ENCODE measurements at regions not wholly inside any gene's neighbourhood (a gene's known extent, or its start where the extent isn't known, plus 50 kb on each side); places are given as distances from the start of the nearest gene placed in this dataset.

DNA sequence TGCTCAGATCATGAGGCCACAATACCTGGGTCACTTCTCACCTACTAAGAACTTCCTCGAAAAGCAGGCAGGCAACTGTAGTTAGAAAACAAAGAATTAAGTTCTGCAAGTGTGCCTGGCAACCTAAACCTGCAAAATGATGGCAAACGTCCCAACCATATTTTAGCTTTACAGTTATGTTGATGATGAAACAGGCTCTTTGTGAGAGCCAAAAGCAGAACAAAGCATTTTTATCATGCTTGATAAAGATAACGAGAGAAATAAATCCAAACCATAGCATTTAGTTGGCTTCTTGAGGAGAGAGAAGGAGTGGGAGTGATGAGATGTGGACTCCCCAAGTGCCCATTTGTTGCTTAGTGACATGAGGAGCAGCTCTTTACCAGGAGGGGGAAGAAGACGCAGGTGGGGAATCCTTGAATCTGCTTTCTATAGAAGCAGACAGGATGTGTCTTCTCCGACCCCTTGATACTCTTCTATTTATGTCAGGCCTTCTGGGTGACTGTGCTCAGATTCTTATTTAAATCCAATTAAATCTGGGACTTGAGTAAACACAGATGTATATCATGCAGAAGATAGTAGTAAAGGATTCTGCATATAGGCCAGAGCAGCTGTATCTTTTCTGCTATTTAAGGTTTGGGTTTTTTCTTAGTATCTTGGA, 221.2 kb downstream of the TMEM167A start:
- no peak overlapping the region for H3K27ac ChIP-seq (ENCODE audit: insufficient read depth, low read length, poor library complexity, severe bottlenecking)
- no peak for DNase-seq
- no peak overlapping the region for H3K4me3 ChIP-seq (ENCODE audit: low read depth, low read length)
- Mint-ChIP-seq H3K9me3 (peaks cover 0 to 2% (median 0%) of the 10 kb centered on the region in 7 donors), H3K27me3 (no peaks in the 10 kb centered on the region), H3K4me3 (no peak overlapping the region), H3K4me1 (no peaks in the 10 kb centered on the region), H3K27ac (no peak overlapping the region), H3K36me3 (no peaks in the 10 kb centered on the region)
- H3K36me3 ChIP-seq (ENCODE audit: control insufficient read depth, insufficient read depth, low read length), result no peaks in the 10 kb centered on the region
- H3K27me3 ChIP-seq (ENCODE audit: control insufficient read depth, insufficient read depth, low read length), result no peaks in the 10 kb centered on the region
- no peak for ATAC-seq (ENCODE audit: low read depth in 2 of 2)
- no peaks in the 10 kb centered on the region for H3K9me3 ChIP-seq (ENCODE audit: control insufficient read depth in 2 of 2, low read length in 2 of 2)
- H3K4me1 ChIP-seq (ENCODE audit: control insufficient read depth, insufficient read depth, low read length, poor library complexity, severe bottlenecking), result no peaks in the 10 kb centered on the region

DNA sequence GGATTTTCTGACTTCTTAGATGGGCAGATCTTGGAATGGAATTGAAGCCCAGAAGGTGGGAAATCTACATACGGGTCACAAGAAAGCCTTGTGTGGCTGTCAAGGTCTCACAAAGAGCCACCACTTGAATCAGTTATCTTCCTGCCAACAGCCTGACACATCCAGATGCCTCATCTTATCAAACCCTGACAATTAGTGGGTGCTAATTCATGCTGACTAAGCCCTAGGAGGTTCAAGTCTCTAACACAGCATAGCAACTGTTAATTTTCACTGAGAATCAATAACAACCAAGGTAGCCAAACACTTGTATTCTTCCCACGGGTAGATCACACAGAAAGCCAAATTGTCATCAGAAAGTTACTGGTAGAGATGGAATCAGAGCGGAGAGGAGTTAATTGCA, 222.2 kb downstream of the TMEM167A start:
- Mint-ChIP-seq H3K36me3 (no peaks in the 10 kb centered on the region), H3K9me3 (no peaks in the 10 kb centered on the region), H3K4me1 (no peaks in the 10 kb centered on the region), H3K27ac (no peak overlapping the region), H3K4me3 (no peak overlapping the region), H3K27me3 (no peaks in the 10 kb centered on the region)
- ATAC-seq (ENCODE audit: low read depth in 2 of 2) (no peak), DNase-seq (no peak)
- H3K9me3 ChIP-seq (ENCODE audit: control insufficient read depth in 2 of 2, low read length in 2 of 2), result no peaks in the 10 kb centered on the region
- no peak overlapping the region for H3K27ac ChIP-seq (ENCODE audit: insufficient read depth, low read length, poor library complexity, severe bottlenecking)
- H3K4me3 ChIP-seq (ENCODE audit: low read depth, low read length), result no peak overlapping the region
- no peaks in the 10 kb centered on the region for H3K4me1 ChIP-seq (ENCODE audit: control insufficient read depth, insufficient read depth, low read length, poor library complexity, severe bottlenecking)
- H3K27me3 ChIP-seq (ENCODE audit: control insufficient read depth, insufficient read depth, low read length), result no peaks in the 10 kb centered on the region
- H3K36me3 ChIP-seq (ENCODE audit: control insufficient read depth, insufficient read depth, low read length), result no peaks in the 10 kb centered on the region

- Mint-ChIP-seq H3K27ac (no peak overlapping the region), H3K9me3 (peaks cover 0 to 3% (median 0%) of the 10 kb centered on the region in 7 donors), H3K27me3 (no peaks in the 10 kb centered on the region), H3K4me1 (no peaks in the 10 kb centered on the region), H3K36me3 (no peaks in the 10 kb centered on the region), H3K4me3 (no peak overlapping the region)
- no peaks in the 10 kb centered on the region for H3K27me3 ChIP-seq (ENCODE audit: control insufficient read depth, insufficient read depth, low read length)
- no peaks in the 10 kb centered on the region for H3K9me3 ChIP-seq (ENCODE audit: control insufficient read depth in 2 of 2, low read length in 2 of 2)
- no peak overlapping the region for H3K27ac ChIP-seq (ENCODE audit: insufficient read depth, low read length, poor library complexity, severe bottlenecking)
- no peaks in the 10 kb centered on the region for H3K4me1 ChIP-seq (ENCODE audit: control insufficient read depth, insufficient read depth, low read length, poor library complexity, severe bottlenecking)
- H3K4me3 ChIP-seq (ENCODE audit: low read depth, low read length), result no peak overlapping the region
- H3K36me3 ChIP-seq (ENCODE audit: control insufficient read depth, insufficient read depth, low read length), result no peaks in the 10 kb centered on the region
- DNase-seq, result no peak
- no peak for ATAC-seq (ENCODE audit: low read depth in 2 of 2)
These were observed 225.7 kb downstream of the TMEM167A start for GRCh38 chr5:82851471-82851870.

- Mint-ChIP-seq H3K4me3 (no peak overlapping the region), H3K27me3 (no peaks in the 10 kb centered on the region), H3K4me1 (no peaks in the 10 kb centered on the region), H3K36me3 (no peaks in the 10 kb centered on the region), H3K27ac (no peak overlapping the region), H3K9me3 (peaks cover 0 to 3% (median 0%) of the 10 kb centered on the region in 7 donors)
- DNase-seq, result no peak
- no peak overlapping the region for H3K27ac ChIP-seq (ENCODE audit: insufficient read depth, low read length, poor library complexity, severe bottlenecking)
- no peak for ATAC-seq (ENCODE audit: low read depth in 2 of 2)
- no peaks in the 10 kb centered on the region for H3K4me1 ChIP-seq (ENCODE audit: control insufficient read depth, insufficient read depth, low read length, poor library complexity, severe bottlenecking)
- H3K36me3 ChIP-seq (ENCODE audit: control insufficient read depth, insufficient read depth, low read length), result no peaks in the 10 kb centered on the region
- H3K4me3 ChIP-seq (ENCODE audit: low read depth, low read length), result no peak overlapping the region
- H3K9me3 ChIP-seq (ENCODE audit: control insufficient read depth in 2 of 2, low read length in 2 of 2), result no peaks in the 10 kb centered on the region
- no peaks in the 10 kb centered on the region for H3K27me3 ChIP-seq (ENCODE audit: control insufficient read depth, insufficient read depth, low read length)
These were observed 226.8 kb downstream of the TMEM167A start for GRCh38 chr5:82850393-82850792.

DNA sequence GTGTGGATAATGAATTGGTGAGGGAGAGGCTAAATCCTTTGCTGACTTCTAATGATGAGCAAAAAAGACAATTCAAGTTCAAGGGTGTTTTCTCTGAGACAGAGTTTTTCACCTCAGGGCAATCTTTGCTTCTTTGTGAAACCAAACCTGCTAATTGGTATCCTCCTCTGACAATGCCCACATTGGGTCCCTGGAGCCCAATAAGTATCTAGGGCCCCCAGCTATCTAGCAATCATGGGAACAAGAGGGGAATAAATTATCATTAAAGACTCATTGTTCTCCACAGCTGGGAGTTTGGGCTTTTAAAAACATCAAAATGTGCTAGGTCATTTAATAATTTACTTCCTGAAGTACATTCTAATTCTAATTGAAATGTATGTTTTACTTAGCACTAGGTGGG, 227.3 kb downstream of the TMEM167A start:
- Mint-ChIP-seq H3K4me3 (no peak overlapping the region), H3K27me3 (no peaks in the 10 kb centered on the region), H3K27ac (no peak overlapping the region), H3K36me3 (no peaks in the 10 kb centered on the region), H3K9me3 (peaks cover 0 to 3% (median 1%) of the 10 kb centered on the region in 7 donors), H3K4me1 (no peaks in the 10 kb centered on the region)
- no peaks in the 10 kb centered on the region for H3K27me3 ChIP-seq (ENCODE audit: control insufficient read depth, insufficient read depth, low read length)
- H3K36me3 ChIP-seq (ENCODE audit: control insufficient read depth, insufficient read depth, low read length), result no peaks in the 10 kb centered on the region
- no peak overlapping the region for H3K27ac ChIP-seq (ENCODE audit: insufficient read depth, low read length, poor library complexity, severe bottlenecking)
- DNase-seq (no peak), ATAC-seq (ENCODE audit: low read depth in 2 of 2) (no peak)
- no peaks in the 10 kb centered on the region for H3K4me1 ChIP-seq (ENCODE audit: control insufficient read depth, insufficient read depth, low read length, poor library complexity, severe bottlenecking)
- no peak overlapping the region for H3K4me3 ChIP-seq (ENCODE audit: low read depth, low read length)
- H3K9me3 ChIP-seq (ENCODE audit: control insufficient read depth in 2 of 2, low read length in 2 of 2), result no peaks in the 10 kb centered on the region

GRCh38 chr5:82847562-82847961, 229.6 kb downstream of the TMEM167A start:
- ATAC-seq (ENCODE audit: low read depth in 2 of 2), result no peak
- no peaks in the 10 kb centered on the region for H3K36me3 Mint-ChIP-seq

DNA sequence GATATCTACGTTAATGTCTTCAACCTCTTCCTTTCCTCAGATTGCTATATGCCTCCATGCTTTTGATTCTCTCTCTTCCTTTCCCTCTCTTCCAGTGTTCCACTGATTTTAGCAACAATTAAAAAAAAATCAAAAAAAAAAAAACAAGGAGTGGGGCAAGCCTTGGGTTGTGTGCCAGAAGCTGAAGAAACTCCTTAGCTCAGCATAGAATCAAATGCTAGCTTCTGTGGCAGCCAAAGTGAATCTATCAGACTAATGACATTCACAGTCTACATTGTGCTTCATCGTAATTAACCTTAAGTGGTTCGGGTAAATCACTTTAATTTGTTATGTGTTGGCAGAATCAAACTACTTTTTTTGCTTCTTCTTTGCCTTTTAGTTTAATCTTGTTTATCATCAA, 237.3 kb downstream of the TMEM167A start:
- Histone ChIP-seq H3K9me3 (ENCODE audit: control insufficient read depth in 2 of 2, low read length in 2 of 2) (no peaks in the 10 kb centered on the region), H3K27ac (ENCODE audit: insufficient read depth, low read length, poor library complexity, severe bottlenecking) (no peak overlapping the region), H3K36me3 (ENCODE audit: control insufficient read depth, insufficient read depth, low read length) (no peaks in the 10 kb centered on the region), H3K27me3 (ENCODE audit: control insufficient read depth, insufficient read depth, low read length) (no peaks in the 10 kb centered on the region), H3K4me3 (ENCODE audit: low read depth, low read length) (no peak overlapping the region), H3K4me1 (ENCODE audit: control insufficient read depth, insufficient read depth, low read length, poor library complexity, severe bottlenecking) (no peaks in the 10 kb centered on the region)
- no peak overlapping the region for H3K4me3 Mint-ChIP-seq
- no peak for DNase-seq
- H3K27me3 Mint-ChIP-seq, result no peaks in the 10 kb centered on the region
- no peaks in the 10 kb centered on the region for H3K36me3 Mint-ChIP-seq
- no peak overlapping the region for H3K27ac Mint-ChIP-seq
- no peaks in the 10 kb centered on the region for H3K4me1 Mint-ChIP-seq
- ATAC-seq (ENCODE audit: low read depth in 2 of 2), result no peak
- H3K9me3 Mint-ChIP-seq, result peaks cover 0 to 14% (median 6%) of the 10 kb centered on the region in 7 donors

More at GRCh38 chr5:82847562-82847961, 229.6 kb downstream of the TMEM167A start:
- no peaks in the 10 kb centered on the region for H3K36me3 ChIP-seq (ENCODE audit: control insufficient read depth, insufficient read depth, low read length)
- Mint-ChIP-seq H3K9me3 (peaks cover 0 to 5% (median 1%) of the 10 kb centered on the region in 7 donors), H3K27me3 (no peaks in the 10 kb centered on the region), H3K4me1 (no peaks in the 10 kb centered on the region), H3K4me3 (no peak overlapping the region), H3K27ac (no peak overlapping the region)
- no peaks in the 10 kb centered on the region for H3K9me3 ChIP-seq (ENCODE audit: control insufficient read depth in 2 of 2, low read length in 2 of 2)
- no peak for DNase-seq
- H3K4me1 ChIP-seq (ENCODE audit: control insufficient read depth, insufficient read depth, low read length, poor library complexity, severe bottlenecking), result no peaks in the 10 kb centered on the region
- no peak overlapping the region for H3K27ac ChIP-seq (ENCODE audit: insufficient read depth, low read length, poor library complexity, severe bottlenecking)
- H3K4me3 ChIP-seq (ENCODE audit: low read depth, low read length), result no peak overlapping the region
- H3K27me3 ChIP-seq (ENCODE audit: control insufficient read depth, insufficient read depth, low read length), result no peaks in the 10 kb centered on the region

GRCh38 chr5:82835488-82835887, 241.7 kb downstream of the TMEM167A start:
- DNase-seq, result no peak
- Mint-ChIP-seq H3K27ac (no peak overlapping the region), H3K4me3 (no peak overlapping the region), H3K9me3 (peaks cover 0 to 14% (median 5%) of the 10 kb centered on the region in 7 donors), H3K36me3 (no peaks in the 10 kb centered on the region), H3K4me1 (no peaks in the 10 kb centered on the region), H3K27me3 (peaks cover 5% of the 10 kb centered on the region)
- Histone ChIP-seq H3K27me3 (ENCODE audit: control insufficient read depth, insufficient read depth, low read length) (no peaks in the 10 kb centered on the region), H3K9me3 (ENCODE audit: control insufficient read depth in 2 of 2, low read length in 2 of 2) (no peaks in the 10 kb centered on the region), H3K27ac (ENCODE audit: insufficient read depth, low read length, poor library complexity, severe bottlenecking) (no peak overlapping the region), H3K4me3 (ENCODE audit: low read depth, low read length) (no peak overlapping the region), H3K36me3 (ENCODE audit: control insufficient read depth, insufficient read depth, low read length) (no peaks in the 10 kb centered on the region), H3K4me1 (ENCODE audit: control insufficient read depth, insufficient read depth, low read length, poor library complexity, severe bottlenecking) (no peaks in the 10 kb centered on the region)
- no peak for ATAC-seq (ENCODE audit: low read depth in 2 of 2)
